GM19328 (cell line): ENCODE measurements at regions not wholly inside any gene's neighbourhood (a gene's known extent, or its start where the extent isn't known, plus 50 kb on each side); places are given as distances from the start of the nearest gene placed in this dataset.
A peak's percentile ranks its signal among the peaks of the same experiment; 100 is the strongest.

Experiments
- ATAC-seq: cut with Tn5 transposase; IDR thresholded peaks from one replicate; pipeline ENCODE4 v1.9.1; 2021; ENCODE audit warnings: mild to moderate bottlenecking, moderate library complexity; ENCODE audit not compliant: unreplicated experiment

DNA sequence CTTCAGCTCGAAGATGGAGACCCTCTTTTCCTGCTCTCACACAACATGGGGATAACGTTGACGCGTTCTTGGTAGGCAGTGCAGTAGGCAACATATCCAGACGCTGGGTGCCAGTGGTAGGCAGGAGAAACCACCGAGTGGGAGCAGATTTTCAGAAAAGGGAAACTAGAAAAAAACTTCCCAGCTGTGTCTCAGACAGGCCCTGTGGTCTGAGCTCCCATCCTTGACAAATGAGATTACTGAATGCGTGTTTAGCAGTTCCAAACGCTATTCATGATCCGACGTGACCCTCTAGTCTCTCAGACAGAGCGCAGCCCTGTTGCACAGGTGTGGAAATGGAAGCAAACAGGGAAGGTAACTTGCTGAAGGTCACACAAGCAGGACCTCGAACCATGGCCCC lies 83.9 kb upstream of the DUSP22 start:
- no peak for ATAC-seq

DNA sequence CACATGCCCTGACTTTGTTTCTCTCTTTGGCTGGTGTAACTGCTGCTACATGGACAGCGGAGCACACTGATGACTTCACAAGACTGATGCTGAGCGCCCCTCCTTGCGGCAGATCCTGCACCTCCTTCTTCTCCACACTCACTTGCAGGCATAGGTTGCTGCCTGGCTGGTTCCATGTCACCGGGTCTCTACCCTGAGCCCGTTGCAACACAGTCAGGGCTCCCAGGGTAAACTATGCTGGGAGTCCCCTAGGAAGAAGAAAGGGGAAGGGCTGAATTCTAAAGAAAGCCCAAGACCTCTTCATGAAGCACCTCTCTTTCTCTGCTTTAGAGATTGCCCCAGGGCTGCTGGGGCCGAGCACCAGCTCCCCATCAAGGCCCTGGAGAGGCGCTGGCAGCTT lies 83.3 kb upstream of the DUSP22 start:
- no peak for ATAC-seq

DNA sequence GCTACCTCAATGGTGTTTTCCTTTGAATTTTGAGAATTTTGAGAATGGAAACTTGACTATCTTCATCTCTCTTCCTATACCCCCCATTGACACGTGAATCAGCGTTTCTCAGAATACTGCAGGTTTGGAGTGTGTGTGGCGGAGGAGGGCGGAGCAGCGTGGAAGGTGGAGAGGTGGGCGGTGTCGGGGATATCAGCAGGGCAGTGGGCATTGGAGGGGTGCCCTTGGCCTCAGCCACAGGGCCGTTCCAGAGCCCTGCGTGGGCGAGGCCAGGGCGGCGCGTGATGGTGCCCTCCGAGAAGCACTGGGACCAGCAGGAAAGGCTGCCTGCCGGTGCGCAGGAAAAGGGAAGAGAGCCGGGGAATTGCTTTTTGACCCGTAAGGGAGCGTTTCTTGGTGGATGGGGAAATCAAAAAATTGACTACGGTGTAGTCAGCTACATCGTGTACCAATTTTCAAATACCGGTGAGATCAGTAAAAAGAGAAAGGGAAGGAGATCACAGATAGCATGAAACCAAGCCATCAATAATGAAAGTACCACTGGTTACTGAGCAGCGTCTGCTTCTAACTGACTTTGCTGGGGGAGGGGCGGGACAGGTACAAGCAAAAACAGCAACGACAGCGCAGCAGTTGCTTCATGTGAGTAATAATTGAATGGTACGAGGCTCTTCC lies 82.7 kb upstream of the DUSP22 start:
- no peak for ATAC-seq

DNA sequence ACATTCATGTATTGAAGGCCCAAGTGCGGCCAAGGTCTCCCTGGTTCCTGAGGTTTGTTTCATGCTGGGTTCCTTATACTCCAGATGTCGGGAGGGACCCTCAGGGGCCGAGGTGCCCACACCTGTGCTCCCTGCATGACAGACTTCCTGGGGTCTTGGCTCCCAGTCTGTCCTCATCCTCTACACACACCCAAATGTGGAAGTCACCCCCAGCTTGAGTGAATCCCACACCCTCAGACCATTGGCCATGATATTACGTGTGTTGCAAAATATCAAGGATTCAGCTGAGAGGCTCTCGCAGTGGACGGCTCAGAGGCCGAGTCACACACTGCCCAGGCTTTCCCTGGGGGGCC lies 82.2 kb upstream of the DUSP22 start:
- ATAC-seq = no peak

DNA sequence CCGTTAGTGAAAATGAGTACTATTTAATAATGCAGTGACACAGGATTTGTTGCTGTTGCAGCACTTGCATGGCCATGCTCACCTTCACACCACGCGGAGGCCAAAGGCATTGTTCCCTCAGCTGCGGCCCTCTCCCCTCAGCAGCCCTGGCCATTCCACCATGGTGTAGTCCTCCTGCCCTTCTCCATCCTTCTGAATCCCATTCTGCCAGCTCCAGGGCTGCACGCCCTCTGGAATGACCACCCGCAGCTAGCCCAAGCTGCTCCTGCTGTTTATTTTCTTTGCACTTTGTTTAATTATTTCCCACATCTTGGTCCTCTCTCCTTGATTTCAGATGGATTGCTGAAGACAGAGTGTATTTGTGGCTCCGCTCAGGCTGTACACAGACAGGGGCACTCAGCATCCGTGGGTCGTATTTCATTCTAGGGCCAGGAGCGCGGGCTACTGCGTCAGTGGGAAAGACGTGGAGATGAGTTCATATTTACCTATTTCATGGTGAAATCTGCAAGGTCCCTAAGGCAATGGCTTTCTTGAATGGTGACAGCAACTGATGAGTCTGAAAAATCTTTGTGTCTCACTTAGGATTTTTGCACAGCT lies 81.4 kb upstream of the DUSP22 start:
- no peak for ATAC-seq

DNA sequence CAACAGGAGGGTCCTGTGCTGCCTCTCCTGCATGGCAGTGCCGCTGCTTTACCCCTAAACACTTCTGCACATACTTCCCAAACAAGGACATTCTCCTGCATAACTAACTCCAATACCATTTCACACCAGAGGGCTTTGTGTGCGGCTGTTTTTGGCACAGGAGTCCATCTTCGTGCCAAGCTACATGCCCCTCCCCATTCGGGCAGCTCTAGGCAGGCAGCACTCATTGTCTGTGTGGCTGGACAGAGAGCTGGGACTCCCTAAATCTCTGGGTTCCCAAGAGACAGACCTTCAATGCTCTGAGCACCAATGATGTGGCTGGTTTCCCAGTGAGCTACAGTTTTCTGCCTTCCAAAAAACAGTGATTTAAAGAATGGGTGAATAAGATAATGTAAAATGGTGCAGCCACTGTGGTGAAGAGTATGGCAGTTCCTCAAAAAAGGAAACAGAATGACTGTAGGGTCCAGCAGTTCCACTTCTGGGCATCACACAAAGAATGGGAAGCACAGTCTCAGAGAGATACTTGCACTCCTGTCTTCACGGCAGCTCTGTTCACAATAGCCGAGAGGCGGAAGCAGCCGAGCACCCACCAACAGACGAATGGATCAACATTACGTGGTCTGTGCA lies 80.3 kb upstream of the DUSP22 start:
- ATAC-seq = no peak

DNA sequence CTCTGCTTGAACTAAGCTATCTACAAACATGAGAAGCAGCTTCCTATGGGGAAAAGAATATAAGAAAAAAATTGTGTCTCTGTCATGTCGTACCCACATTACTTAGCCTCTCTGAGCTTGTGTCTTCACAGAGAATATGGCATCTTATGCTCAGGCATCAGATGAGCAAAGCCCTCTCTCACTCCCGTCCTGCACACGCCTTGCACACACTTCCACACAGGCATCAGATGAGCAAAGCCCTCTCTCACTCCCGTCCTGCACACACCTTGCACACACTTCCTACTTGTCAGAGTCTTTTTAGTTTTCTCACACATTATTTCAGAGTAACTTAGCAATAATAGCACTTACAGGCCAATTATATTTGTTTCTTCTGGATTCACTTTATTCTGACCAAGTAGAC lies 79.0 kb upstream of the DUSP22 start:
- no peak for ATAC-seq

DNA sequence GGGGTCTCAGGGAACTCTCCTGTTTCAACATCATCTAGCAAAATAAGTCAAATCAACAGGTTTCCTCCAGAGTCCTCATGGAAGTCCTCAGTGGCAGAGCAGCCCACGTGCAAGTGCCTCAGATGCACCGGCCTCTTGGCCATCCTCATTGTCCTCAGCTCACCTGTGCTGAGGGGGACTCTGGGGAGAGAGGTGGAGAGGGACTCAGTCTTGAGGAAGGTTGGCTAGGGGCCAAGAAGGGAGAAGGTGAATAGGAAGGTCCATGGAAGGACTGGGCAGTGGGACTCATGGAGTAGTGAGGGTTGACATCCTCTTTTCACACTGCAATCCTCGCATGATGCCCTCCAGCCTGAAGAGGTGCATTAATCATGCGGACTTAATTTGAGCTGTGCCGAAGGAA lies 77.9 kb upstream of the DUSP22 start:
- ATAC-seq = no peak

DNA sequence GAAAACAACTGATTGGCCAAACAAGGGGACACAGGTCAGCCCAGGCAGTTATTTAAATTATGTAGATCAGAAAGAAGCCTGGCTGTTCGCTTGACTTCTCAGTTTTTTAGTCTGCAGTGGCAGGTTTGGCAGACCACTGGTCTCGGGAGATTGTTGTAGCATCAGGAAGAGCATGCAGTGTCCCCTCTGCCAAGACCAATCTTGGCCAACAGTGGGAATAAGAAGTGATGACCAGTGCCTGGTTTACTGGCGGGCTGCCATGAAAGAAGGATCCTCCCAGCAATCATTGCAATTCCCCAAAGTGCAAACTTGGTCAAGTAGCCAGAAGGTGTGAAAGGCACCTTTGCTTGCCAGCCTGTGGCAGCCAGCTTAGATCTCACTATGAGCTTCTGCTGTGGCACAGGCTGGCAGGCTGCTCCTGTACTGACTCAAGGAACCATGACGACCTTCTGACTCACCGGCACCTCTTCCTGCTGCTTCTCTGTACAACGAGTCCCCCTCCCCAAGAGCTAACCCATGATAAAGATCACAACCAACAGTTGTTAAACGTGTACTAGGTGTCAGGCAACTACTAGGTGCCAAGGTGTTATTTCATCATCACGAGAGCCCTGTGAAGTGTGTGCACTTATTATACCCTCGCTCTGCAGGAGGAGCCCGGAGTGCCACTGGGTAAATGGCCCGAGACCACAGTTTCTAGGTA lies 76.8 kb upstream of the DUSP22 start:
- ATAC-seq = no peak

DNA sequence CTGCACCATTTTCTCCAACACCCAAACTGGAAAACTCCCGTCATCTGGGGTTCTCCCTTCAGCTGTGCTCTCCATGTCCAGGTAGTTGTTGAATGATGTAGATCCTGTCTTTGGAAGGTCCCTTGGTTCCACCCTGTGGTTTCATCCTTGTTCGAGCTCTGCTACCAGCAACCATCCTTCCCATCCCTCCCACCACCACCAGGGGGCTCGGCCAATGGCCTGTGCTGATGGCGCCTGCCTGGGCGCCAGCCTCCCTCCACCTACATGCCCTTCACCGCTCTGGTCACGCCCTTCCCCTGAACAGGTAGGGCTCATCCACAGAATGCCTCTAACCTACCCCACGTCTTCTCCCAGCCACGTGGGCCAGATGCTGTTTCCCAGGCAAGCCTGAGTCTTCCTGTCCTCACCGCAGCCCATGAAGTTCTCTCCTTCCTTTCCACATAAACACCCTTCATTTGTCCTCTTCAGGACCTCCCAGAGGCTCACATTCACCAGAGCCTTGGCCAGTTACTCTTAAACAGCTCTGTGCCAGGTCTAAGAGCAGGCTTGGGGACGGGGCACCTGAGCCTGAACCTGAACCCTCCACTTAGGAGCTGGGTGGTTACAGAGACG lies 75.1 kb upstream of the DUSP22 start:
- no peak for ATAC-seq

DNA sequence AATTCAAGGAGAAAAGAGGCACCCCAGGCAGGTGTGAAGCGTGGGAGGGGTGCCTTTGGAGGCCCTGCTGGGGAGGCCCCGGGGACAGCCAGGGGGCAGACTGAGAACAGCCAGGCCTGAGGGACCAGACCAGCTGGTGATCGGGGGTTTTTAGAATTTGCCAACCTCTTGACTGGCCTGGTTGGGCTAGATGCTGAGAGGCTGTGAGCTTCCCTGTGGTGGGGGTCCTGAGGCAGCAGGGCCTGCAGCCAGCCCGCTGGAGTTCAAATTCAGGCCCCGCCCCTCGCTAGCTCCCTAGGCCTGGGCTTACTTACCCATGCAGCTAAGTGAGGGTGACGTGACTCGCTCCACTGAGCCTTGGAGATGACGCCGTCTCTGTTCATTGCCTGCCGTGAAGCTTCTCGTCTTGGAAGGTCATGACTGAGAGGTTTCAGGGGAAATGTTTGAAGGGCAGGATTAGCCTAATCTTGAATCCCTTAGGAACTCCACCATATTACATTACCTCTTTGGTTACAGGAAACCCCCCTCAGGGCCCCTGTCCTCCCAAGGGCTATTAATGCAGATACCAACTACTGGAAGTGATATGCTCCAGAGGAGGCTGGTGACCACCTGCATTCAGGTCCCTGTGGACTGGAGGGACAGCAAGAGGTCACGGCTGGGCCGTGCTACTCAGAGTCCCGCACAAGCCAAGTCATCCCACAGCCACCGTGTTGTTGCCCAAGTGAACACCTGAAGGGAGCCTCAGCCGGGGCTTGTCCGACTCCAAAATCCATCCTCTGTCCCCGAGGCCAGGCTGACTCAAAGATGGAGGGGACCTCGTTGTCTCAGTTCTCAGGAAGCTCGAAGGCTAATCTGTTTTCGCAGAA lies 73.9 kb upstream of the DUSP22 start:
- ATAC-seq = peak; percentile 43

DNA sequence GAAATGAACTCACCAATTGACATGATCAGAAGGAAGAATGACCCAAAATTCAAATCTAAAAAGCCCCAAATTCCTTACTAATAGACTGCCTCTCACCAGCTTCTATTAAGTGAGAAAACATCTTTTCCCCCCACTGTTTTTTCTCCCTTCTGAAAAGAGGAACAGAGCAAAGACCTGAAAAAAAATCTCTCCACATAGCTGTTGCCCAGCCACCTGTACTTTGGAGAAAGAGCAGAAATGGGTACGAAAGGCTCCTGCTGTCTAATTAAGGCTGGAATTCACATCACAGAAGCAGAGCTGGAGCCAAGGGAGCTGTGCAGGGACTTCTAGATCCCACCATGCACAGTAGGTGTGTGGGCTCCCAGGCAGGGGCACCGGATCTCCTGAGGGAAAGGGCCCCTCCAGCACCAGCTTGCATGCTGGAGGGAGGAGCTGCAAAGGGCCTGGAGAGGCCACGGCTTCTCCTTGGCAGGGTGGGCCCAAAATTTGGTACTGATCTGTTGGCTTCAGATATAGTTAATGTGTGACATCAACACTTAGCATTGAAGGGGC lies 73.2 kb upstream of the DUSP22 start:
- no peak for ATAC-seq

DNA sequence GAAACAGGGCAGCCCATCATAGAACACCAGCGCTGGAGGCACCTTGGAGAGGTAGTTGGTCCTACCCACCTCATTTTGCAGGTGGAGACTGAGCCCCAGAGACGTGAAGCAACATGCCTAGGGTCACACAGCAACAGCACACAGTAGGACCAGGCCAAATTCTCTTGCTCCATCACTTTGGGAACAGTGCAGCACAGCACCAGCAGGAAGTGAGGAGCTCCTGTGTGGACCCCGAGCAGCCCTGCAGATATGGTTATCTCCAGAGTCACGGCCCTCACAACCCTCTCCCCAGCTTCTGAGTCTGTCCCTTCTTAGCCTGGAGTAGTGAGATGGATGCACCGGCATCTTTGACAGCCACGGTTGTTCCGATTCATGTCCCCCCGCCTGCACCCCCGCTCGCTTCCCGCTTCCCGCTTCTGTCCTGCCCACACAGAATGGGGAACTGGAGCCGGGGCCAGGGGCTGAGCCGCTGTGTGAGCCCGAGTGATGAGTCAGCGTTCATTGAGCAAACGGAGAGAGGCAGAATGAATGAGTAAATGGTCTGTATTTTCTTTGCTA lies 72.6 kb upstream of the DUSP22 start:
- ATAC-seq = no peak

DNA sequence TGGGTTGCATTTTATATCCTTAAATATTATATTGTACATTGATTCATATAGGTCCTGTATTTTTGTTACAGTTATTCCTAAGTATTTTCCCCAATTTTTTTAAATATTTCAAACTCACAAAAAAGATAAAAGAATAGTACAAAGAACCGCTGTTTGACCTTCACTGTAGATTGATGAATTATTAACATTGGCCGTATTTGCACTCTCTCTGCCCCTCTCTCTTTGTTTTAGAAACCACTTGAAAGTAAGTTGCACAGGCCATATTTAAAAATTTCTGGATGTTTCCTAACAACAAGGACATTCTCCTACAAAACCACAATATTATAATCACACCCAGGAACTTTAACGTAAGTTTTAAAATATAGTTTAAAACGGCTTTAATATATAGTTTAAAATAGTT lies 72.0 kb upstream of the DUSP22 start:
- ATAC-seq = no peak

DNA sequence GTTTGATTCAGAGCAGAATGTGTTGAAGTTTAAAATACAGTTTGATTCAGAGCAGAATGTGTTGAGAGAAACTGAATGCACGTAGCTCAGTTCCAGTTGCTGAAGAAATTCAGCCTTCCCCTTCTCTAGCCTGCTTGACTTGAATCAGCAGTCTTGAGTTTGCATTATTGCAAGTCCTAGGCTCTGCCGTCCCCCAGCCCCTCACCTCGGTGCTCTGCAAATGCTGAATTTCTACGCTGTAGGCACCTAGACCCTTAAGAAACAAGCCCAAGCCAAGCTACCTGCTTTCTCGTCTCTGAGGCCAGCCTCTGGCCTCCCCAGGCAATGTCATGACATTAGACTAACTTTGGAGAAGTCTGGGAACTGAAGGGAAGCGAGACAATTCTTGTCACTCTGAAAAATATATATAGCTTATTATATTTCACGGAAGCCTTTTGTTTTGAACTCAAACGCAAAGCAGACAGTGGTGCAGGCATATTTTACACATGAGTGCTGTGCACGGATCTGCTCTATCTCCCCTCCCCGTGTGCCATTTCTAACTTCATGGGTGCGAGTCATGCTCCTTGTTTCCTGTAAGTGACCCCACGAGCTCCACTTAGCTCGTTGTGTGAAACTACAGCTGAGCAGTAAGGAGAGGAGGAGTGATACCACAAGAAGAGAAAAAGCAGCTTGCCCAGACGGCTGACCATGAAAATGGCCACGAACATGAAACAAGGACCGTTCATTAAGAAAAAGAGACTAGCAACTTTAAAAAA lies 71.4 kb upstream of the DUSP22 start:
- ATAC-seq = no peak

DNA sequence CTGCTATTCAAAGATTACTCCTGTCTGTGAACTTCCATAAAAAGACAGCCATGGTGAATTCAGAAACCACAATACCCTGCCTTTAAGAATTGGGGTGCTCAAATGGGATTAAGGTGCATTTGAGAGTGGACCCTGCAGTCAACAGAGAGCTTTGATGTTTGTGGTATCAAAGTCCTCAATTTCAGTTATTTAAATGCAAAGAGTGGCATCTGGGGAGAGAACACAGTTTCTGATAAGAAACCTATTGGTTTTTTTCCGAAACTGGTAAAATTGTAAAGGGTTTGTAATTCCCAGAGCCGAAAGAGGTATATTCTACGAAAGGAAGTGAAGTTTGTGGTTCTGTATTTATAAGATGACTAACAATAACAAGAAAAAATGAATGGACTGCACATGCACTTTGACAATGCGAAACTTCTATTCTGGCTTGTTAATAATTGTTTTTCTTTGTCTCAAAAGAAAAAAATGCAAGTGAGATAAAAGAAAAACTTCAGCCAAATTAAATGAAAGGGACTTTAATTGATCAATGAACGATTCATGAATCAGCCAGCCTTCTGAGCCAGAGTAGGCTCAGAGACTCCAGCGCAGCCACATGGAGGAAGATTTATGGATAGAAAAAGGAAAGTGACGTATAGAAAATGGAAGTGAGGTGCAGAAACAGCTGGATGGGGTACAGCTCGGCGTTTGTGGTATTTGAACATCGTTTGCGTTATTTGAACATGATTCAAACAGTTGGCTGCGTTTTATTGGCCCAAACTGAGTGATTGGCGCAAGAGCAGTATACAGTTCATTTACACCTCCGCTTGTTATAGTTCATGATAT lies 70.5 kb upstream of the DUSP22 start:
- ATAC-seq = no peak

DNA sequence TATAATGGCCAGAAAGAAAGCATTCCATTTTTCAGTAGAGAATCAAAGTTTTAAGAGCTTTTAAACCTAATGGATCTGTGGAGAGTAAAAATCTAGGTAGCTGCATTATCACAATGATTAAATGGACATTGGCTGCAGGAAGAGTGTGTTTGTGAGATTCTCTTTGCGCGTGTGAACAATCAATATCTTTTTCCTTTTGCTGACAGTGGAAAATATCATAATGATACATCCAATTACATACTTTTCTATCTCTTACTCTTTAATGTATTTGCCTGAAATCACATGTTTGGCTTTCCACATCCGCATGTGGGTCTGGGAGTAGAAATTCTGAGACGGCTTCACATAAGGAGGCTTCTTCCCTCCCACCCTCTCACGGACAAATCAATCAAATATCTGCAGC lies 69.8 kb upstream of the DUSP22 start:
- ATAC-seq = no peak

DNA sequence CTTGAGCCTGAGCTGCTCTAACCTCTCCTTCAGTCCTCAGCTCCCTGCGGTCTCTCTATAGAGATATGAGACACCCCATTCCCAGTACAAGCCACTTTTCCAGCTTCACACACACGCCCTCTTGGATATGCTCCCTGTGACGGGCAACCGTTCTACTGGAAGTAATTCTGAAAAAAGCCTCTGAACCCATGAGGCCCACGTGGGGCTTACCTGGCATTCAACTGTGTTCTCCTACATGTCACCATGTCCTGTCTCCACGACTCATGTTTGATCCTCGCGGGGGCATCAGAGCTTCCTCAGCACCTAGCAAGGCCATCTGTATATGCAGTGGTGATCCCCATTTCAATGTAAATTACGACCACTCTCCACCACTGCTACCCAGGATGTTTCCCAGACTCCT lies 69.2 kb upstream of the DUSP22 start:
- ATAC-seq = no peak

DNA sequence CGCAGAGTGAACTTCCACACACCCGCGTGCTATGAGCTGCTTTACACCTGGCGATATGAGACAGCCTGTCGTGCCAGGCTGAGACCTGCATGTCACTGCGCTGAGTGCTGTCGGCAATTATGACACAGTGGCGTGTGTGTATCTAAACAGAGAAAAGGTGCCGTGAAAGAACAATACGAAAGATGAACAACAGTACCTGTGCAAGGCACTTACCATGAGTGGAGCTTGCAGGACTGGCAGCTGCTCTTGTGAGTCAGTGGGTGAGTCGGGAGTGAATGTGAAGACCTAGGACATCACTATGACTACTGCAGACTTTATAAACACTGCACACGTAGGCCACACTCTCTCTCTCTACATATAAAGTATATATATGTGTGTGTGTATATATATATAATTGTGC lies 68.5 kb upstream of the DUSP22 start:
- ATAC-seq = no peak
